SKM-1 treated with dmso at 0.1 percent for 144 hours (cell line): ENCODE measurements at regions not wholly inside any gene's neighbourhood (a gene's known extent, or its start where the extent isn't known, plus 50 kb on each side); places are given as distances from the start of the nearest gene placed in this dataset.
"Not testable (repeated sequence)": the region's sequence is repeated elsewhere in the genome, so short reads cannot be mapped to it uniquely, and the experiment has no call there.

Source experiments
- DNase-seq: peaks from one replicate; lab custom pipeline; 2025; ENCODE audit not compliant: unreplicated experiment; lab: John Stamatoyannopoulos, UW

DNA sequence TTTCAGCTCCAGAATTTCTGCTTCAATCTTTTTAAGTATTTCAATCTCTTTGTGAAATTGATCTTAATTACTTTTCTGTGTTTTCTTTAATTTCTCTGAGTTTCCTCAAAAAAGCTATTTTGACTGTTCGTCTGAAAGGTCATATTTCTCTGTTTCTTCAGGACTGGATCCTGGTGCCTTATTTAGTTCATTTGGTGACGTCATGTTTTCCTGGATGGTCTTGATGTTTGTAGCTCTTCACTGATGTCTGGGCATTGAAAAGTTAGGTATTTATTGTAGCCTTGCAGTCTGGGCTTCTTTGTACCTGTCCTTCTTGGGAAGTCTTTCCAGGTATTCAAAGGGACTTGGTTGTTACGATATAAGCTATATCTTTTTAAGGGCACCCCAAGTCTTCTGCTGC, 998.7 kb downstream of the NCAM2 start:
- DNase-seq: no peak

- DNase-seq: no peak
Measured at GRCh38 chr21:21997390-21998333, 999.5 kb downstream of the NCAM2 start.

DNA sequence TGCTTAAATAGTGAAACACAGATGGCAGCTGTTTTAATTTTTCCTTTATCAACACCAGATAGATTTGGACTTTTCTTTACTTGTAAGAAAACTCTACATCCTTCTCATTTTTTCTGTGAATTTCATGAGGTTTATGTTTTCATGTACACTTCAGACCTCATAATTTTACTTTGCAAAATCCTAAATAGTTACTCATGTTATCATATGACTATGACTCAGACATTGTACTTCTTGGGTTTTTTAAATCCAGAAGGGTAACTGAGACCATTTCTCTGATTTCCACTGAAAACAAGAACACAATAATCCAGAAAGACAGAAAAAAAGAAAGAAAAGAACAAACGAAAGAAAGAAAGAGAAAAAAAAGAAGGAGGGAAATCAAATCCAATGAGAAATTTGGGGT, 1021.6 kb downstream of the NCAM2 start:
- DNase-seq: no peak

DNA sequence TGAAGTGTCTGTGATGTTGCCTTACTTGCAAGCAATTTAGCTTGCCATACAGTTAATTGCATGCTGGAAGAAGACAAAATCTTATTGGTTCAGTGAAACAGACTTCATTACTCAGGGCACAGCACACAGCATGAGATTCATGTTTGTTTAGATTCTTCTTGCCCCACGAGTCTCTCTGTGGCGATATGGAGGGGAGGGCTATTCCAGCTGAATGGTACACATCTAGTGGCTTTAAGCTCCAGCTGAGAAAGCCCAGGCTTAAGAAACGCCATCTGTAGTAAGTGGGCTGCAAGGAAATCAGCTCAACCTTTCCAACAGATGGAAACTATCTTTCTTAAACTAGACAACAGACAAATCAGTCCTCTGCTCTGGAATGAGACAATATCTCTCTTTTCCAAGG, 1022.0 kb downstream of the NCAM2 start:
- DNase-seq: no peak

DNA sequence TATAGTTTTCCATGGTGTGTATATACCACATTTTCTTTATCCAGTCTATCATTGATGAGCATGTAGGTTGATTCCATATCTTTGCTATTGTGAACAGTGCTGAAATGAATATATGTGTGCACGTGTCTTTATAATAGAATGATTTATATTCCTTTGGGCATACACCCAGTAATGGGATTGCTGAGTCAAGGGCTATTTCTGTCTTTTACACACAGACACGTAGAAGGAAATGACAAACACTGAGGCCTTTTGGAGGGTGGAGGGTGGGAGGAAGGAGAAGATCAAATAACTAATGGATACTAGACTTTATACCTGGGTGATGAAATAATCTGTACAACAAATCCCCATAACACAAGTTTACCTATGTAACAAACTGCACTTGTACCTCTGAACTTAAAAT, 1025.7 kb downstream of the NCAM2 start:
- DNase-seq: not testable (repeated sequence)

DNA sequence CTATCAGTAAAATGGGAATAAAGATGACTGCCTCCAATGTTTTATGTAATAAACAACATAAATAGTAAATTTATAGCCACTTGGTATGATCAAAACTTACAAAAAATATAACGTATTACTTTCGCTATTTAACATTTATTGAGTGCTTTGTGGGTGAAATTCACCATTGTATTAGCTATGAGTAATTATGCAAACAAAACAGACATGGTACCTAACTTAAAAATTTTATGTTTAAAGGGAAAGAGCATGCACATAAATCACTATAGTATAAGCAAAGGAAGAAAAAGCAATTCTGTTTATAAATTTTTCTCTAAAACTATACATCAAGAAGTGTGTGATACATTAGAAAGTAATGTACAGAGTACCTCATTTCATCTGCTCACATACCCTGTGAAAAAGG, 1046.2 kb downstream of the NCAM2 start:
- no peak for DNase-seq

DNA sequence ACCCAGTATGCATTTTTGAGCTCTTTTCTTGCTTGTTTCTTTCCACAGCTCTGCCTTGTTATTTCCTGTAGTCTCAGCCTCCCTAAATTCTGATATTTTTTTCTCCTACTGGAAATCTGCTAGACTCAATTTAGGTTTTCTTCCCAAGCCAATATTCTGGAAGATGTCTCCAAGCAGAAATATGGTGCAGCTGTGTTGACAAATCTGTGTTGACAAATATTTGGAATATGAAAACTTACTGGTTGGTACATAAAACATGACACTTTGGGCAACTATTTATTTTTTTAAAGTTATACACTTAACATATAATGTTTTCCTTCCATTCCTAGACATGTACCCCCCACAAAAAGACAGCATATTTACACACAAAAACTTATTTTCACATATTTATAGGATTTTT, 1048.4 kb downstream of the NCAM2 start:
- DNase-seq: no peak

GRCh38 chr21:22056904-22057303, 1058.7 kb downstream of the NCAM2 start:
- DNase-seq: no peak

DNA sequence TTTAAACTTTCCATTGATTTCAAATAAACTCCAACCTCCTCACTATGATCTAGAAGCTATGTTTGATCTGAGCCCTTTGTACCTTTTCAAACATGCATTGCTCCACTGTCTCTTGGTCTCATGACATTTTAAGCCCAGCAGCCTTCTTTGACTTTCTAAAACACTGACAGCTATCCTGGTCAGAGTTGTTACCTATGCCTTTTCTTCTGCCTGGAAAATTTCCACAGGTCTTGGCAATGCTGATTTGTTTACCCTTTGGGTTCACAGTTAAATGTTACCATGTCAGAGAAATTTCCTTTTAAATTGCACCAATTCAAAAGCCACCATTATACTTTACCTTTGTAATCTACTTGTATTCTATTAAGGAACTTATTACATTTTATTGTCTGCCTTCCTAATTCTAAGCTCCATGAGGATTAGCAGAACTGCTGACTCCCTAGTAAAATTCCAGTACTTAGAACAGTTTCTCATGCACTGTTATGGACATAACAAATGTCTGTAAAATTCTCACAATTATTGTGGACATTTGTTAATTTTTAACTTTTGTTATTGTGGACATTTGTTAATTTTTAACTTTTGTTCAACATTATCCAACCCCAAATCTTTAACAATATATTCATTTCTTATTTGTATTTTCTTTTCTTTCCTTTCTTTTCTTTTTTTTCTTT, 1064.4 kb downstream of the NCAM2 start:
- no peak for DNase-seq

DNA sequence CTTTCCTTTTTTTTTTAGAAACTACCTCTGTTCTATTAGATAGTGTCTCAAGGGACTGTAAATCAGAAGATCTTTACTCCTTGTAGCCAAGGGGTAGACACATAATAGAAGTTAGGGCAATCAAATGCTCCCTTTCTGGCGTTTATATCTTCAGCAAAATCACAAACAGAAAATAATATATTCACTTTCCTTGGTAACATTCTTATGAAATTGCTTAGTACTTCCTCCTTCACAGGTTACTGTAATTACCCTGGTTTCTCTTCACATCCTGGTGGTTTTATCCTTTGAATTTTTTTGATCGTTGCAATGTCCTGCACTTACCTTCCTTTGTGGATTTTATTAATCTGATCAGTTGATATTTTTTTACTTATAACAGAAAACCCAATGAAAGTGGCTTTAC, 1064.9 kb downstream of the NCAM2 start:
- peak; percentile 5 for DNase-seq

DNA sequence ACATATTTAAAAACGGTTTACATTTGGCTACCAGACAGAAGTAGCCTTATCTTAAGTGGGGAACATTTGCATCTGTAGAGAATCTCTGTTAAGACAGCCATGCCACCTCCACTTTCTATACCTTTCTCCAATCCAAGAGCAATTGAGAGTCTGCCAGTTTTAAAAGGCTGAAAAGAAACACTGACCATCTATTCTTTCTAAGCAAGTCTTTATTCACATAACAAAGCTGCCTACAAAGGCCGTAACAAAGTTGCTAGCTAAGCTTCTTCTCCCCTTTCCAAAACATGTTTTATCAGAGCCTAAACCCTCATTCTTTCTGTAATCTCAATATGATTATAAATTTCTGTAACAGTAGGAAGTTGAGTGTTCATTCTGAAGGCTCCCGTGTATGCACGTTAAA, 1078.3 kb downstream of the NCAM2 start:
- no peak for DNase-seq

DNA sequence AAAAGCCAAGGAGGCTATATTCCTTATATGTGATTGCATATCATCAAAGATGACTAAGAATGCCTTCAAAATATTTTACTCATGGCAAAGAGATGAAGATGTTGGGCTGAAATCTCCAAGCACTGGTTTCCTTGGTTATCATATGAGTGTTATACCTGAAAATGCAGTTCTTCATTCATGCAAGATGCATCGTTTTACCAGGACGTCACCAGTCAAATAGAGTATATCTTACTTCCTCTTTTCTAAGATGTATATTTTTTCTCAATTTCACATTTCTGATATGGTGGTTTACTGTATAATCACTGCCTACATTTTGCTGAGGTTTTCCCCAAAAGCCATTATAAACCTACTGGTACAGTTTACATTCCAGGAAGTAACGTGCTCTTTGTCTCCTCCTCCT, 1085.7 kb downstream of the NCAM2 start:
- no peak for DNase-seq

GRCh38 chr21:22096314-22096713, 1098.1 kb downstream of the NCAM2 start:
- DNase-seq: no peak

- DNase-seq: no peak
Measured at GRCh38 chr21:22106720-22107410, 1108.7 kb downstream of the NCAM2 start.

DNA sequence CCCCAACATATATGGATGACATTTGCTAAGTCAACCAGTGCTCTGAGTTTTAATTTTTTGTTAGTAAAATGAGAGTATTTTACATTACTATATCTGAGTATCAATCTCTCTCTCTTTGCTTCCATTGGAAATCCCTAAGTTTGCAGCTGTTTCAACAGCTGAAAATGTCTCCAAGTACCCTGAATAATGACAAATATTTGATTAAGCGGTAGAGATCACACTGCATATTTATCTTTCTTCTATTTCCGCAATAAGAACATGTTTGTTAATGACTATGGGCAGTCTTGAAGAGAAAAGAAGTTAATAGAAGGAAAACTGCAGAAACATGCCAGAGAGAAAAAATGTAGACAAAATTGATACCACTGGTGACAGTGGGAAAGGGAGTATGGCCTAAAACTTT, 1117.5 kb downstream of the NCAM2 start:
- DNase-seq: no peak

- no peak for DNase-seq
Measured at GRCh38 chr21:22120616-22121266, 1122.5 kb downstream of the NCAM2 start.

DNA sequence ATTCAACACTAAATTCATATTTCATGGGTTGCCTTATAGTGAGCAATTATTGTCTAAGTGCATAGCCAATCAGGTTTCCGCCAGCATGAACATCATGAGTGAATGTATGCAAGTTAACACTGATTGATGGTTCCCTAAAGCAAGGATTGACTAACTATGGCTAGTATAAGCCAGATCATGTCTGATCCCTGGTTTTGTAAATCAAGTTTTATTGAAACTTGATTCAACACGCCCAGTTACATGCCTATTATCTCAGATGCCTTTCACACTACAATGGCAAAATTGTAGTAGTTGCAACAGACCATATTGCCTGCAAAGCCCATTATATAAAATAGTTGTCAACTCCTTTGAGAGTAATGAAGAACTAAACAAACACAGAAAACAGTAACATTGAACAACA, 1127.4 kb downstream of the NCAM2 start:
- DNase-seq: no peak

GRCh38 chr21:22128671-22129070, 1130.5 kb downstream of the NCAM2 start:
- no peak for DNase-seq

DNA sequence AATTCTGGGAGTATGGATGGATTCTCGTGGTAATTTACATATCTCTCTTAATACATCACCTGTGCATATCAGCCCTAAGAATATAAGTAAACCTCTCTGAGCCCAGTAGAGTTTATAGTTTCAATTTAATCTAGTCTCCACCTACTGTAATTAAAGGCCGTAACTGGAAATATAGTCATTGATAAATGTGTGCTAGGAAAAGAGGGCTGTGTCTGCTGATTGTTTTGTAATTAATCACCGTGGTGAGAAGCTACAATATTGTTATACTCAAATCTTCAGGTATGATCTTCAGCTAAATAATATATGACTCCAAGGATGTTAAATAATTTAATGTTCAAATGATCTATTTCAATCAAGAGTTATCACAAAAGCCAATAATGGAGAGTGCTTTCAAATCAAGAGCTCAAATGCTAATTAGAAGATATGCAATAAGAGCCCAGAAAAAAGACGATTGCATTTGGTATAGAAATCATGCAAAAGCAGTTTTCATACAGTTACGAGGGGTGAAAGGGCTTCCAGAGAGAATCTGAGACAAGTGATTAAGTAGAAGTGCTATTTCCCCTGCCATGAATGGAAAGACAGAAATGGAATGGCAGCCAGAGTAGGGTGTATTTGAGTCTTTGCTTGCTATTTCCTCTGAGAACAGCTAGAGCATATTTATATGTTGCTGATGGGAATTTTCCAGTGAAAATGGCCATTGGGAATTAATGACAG, 1134.3 kb downstream of the NCAM2 start:
- DNase-seq: no peak

DNA sequence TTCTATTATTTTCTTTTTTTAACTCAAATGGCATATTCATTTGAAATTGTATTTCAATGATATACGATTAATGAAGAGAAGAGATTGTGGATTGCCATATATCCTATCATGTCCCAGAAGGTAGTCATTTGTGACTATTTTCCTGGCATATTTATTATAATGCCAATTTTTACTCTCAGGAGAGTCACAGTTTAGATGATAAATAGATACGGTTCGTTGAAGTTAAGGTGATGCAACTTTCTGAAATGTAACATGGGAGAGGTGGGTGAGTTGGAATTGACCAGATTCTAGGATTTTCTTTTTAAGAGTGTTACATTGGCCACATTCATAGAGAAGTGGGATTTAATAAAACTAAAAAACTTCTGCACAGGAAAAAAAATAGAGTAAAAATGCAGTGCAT, 1138.5 kb downstream of the NCAM2 start:
- DNase-seq: no peak
